Parathyroid adenoma (tissue), 2 donors: ENCODE measurements at regions not wholly inside any gene's neighbourhood (a gene's known extent, or its start where the extent isn't known, plus 50 kb on each side); places are given as distances from the start of the nearest gene placed in this dataset.

Source experiments
- H2AFZ ChIP-seq: fragments of 300-600 bp; sonication (generic); one replicate; pipeline ENCODE4 v1.7.0; 2017; ENCODE audit warnings: antibody characterized with exemption, mild to moderate bottlenecking
- H3K27ac ChIP-seq: fragments of 300-600 bp; sonication (generic); one replicate; pipeline ENCODE4 v1.7.0; 2017
- H3K27me3 ChIP-seq: fragments of 300-600 bp; sonication (generic); one replicate; pipeline ENCODE4 v1.7.0; 2017; ENCODE audit warnings: low read length; ENCODE audit not compliant: control insufficient read depth, insufficient read depth
- H3K36me3 ChIP-seq: fragments of 300-600 bp; sonication (generic); one replicate; pipeline ENCODE4 v1.7.0; 2017; ENCODE audit warnings: low read length; ENCODE audit not compliant: control insufficient read depth, insufficient read depth
- H3K4me1 ChIP-seq: fragments of 300-600 bp; sonication (generic); one replicate; pipeline ENCODE4 v1.7.0; 2017; ENCODE audit warnings: control low read depth
- H3K4me2 ChIP-seq: fragments of 300-600 bp; sonication (generic); one replicate; pipeline ENCODE4 v1.7.0; 2017; ENCODE audit warnings: low read length
- H3K4me3 ChIP-seq: fragments of 300-600 bp; sonication (generic); one replicate; pipeline ENCODE4 v1.7.0; 2017; ENCODE audit warnings: low read depth, low read length
- H3K79me2 ChIP-seq: fragments of 300-600 bp; sonication (generic); one replicate; pipeline ENCODE4 v1.7.0; 2017; ENCODE audit warnings: control low read depth
- H3K9ac ChIP-seq: fragments of 300-600 bp; sonication (generic); one replicate; pipeline ENCODE4 v1.7.0; 2017; ENCODE audit warnings: mild to moderate bottlenecking
- H3K9me3 ChIP-seq: fragments of 300-600 bp; sonication (generic); one replicate; pipeline ENCODE4 v1.7.0; 2017; ENCODE audit warnings: low read length; ENCODE audit not compliant: control insufficient read depth
- TF ChIP-seq, protein P1 (sequence below): fragments of 300-600 bp; sonication (generic); IDR thresholded peaks from one replicate; pipeline ENCODE4 v1.7.0; 2017; ENCODE audit warnings: antibody characterized with exemption, mild to moderate bottlenecking
- donor health status: primary hyperparathyroidism.

DNA sequence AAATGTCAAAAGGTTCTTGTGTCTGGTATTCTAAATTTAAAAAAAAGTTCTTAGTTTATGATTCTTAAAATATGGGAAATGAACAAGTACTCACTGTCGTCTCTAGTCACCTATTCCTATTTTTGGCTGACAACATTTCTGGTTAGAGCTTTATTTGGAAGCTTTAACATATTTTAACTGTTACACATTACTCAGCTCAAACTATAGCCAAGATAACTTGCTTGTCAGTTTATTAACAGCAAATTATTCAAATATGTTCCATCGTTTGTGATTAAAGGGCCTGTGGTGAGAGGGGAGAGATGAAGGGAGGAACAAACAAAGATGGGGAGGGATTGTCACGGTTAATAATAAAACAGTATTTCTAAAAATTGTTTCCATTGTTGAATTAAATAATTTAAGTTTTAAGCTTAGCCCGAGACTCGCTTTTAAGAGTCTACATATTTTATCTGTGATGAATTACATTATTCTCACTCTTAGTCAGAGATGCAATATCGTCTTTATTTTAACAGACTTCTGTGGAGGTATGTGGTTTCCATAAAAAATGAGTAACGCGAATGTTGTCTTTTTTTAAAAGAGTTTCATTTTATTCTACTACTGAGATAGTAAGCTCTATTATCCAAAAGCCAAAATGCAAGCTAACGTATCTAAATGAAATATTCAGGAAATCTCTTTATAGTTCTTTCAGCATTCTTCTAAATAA lies 321.9 kb upstream of the PMFBP1 start:
- Histone ChIP-seq H3K27ac (no peak overlapping the region), H3K4me3 (no peak overlapping the region), H2AFZ (no peak overlapping the region), H3K9ac (no peak overlapping the region), H3K27me3 (no peaks in the 10 kb centered on the region), H3K4me1 (peaks cover 2% of the 10 kb centered on the region), H3K79me2 (no peaks in the 10 kb centered on the region), H3K4me2 (no peak overlapping the region), H3K36me3 (no peaks in the 10 kb centered on the region), H3K9me3 (no peaks in the 10 kb centered on the region)
- TF ChIP-seq, protein P1, sequence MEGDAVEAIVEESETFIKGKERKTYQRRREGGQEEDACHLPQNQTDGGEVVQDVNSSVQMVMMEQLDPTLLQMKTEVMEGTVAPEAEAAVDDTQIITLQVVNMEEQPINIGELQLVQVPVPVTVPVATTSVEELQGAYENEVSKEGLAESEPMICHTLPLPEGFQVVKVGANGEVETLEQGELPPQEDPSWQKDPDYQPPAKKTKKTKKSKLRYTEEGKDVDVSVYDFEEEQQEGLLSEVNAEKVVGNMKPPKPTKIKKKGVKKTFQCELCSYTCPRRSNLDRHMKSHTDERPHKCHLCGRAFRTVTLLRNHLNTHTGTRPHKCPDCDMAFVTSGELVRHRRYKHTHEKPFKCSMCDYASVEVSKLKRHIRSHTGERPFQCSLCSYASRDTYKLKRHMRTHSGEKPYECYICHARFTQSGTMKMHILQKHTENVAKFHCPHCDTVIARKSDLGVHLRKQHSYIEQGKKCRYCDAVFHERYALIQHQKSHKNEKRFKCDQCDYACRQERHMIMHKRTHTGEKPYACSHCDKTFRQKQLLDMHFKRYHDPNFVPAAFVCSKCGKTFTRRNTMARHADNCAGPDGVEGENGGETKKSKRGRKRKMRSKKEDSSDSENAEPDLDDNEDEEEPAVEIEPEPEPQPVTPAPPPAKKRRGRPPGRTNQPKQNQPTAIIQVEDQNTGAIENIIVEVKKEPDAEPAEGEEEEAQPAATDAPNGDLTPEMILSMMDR = no peak

DNA sequence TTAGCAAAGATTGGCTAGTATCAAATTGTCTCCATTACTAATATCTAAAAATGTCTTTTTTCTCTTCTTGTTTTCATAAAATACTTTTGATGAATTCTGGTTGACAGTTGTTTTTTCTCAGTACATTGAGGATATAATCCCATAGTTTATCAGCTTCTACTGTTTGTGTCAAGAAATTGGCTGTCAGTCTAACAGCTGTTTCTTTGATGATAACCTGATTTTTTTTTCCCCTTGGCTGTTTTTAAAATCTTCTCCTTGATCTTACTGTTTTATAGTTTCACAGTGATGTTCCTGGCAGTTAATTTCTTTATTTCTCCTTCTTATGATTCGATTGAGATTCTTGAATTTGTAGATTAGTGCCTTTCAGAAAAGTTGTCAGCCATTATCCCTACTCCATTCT lies 315.3 kb upstream of the PMFBP1 start:
- H3K79me2 ChIP-seq = no peaks in the 10 kb centered on the region

DNA sequence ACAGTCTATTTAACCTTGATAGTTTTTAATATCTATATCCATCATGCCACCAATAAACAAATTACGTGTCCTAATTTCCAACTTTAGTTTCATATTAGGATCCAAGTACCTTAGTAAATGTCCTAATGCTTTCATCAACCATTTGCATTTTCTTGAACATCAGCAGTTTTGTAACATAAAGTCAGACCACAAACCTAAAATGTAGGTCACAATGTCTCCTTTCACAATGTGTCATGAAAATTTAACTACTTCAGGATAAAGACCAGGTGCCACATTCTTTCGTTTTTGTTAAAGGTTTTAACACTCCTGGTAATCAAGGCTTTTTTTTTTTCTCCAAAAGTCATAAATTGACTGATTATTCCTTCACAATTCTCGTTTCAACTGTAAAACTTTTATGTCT lies 310.7 kb upstream of the PMFBP1 start:
- H3K27ac ChIP-seq = no peak overlapping the region
- TF ChIP-seq, protein P1 = no peak

More for the DNA sequence above, 315.3 kb upstream of the PMFBP1 start:
- H3K4me1 ChIP-seq = no peaks in the 10 kb centered on the region
- no peaks in the 10 kb centered on the region for H3K9me3 ChIP-seq
- no peaks in the 10 kb centered on the region for H3K27me3 ChIP-seq
- H2AFZ ChIP-seq = no peak overlapping the region
- H3K4me2 ChIP-seq = no peak overlapping the region
- H3K9ac ChIP-seq = no peak overlapping the region
- no peak overlapping the region for H3K27ac ChIP-seq
- H3K4me3 ChIP-seq = no peak overlapping the region
- H3K36me3 ChIP-seq = no peaks in the 10 kb centered on the region
- TF ChIP-seq, protein P1 = no peak

DNA sequence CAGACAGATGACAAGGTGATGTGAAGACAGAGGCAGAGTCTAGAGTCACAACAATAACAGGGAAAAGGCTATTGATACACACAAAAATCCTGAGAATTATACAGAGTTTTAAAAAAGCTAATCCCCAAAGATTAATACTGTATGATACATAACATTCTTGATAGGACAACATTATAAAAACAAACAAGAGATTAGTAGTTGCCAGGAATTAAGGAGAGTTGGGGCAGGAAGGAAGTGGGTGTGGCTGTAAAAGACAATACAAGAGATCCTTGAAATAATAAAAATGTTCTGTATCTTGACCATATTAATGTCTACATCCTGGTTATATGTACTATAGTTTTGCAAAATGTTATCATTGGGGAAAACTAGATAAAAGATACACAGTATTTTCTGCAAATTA lies 309.5 kb upstream of the PMFBP1 start:
- H3K9ac ChIP-seq = no peak overlapping the region
- H2AFZ ChIP-seq = no peak overlapping the region
- H3K27ac ChIP-seq = no peak overlapping the region
- H3K4me3 ChIP-seq = no peak overlapping the region
- no peaks in the 10 kb centered on the region for H3K4me1 ChIP-seq
- no peaks in the 10 kb centered on the region for H3K79me2 ChIP-seq
- TF ChIP-seq, protein P1 = no peak
- no peak overlapping the region for H3K4me2 ChIP-seq
- no peaks in the 10 kb centered on the region for H3K9me3 ChIP-seq
- H3K27me3 ChIP-seq = no peaks in the 10 kb centered on the region
- H3K36me3 ChIP-seq = no peaks in the 10 kb centered on the region

More for the DNA sequence above, 310.7 kb upstream of the PMFBP1 start:
- Histone ChIP-seq H3K4me1 (no peaks in the 10 kb centered on the region), H3K9ac (no peak overlapping the region), H3K9me3 (no peaks in the 10 kb centered on the region), H3K4me3 (no peak overlapping the region), H3K79me2 (no peaks in the 10 kb centered on the region), H3K36me3 (no peaks in the 10 kb centered on the region), H2AFZ (no peak overlapping the region), H3K4me2 (no peak overlapping the region), H3K27me3 (no peaks in the 10 kb centered on the region)

DNA sequence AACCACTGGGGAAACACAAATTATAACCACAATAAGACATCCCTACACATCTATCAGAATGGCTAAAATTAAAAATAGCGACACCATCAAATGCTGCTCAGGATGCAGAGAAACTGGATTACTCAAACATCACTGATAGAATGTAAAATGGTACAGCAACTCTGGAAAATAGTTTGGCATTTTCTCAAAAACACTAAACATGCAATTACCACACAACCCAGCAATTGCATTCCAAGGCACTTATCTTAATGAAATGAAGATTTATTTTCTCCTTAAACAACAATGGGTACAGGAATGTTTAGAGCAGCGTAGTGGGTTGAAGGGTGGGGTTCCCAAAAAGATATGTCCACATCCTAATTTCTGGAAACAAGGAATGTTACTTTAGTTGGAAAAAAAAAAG lies 309.0 kb upstream of the PMFBP1 start:
- Histone ChIP-seq H3K27ac (no peak overlapping the region), H2AFZ (no peak overlapping the region), H3K4me2 (no peak overlapping the region), H3K27me3 (no peaks in the 10 kb centered on the region), H3K4me3 (no peak overlapping the region), H3K9me3 (no peaks in the 10 kb centered on the region), H3K9ac (no peak overlapping the region), H3K36me3 (no peaks in the 10 kb centered on the region), H3K4me1 (no peaks in the 10 kb centered on the region), H3K79me2 (no peaks in the 10 kb centered on the region)
- TF ChIP-seq, protein P1 = no peak
